Fibroblast of villous mesenchyme (primary cell): ENCODE measurements at regions not wholly inside any gene's neighbourhood (a gene's known extent, or its start where the extent isn't known, plus 50 kb on each side); places are given as distances from the start of the nearest gene placed in this dataset.
A peak's percentile ranks its signal among the peaks of the same experiment; 100 is the strongest.

ENCODE experiments used
- DNase-seq: peaks from one replicate; pipeline ENCODE4 v3.0.0-alpha.2; 2010; ENCODE audit warnings: low read depth
- H3K4me3 ChIP-seq: 2 replicates; pipeline ENCODE4 v1.5.1; 2011; ENCODE audit warnings: low read depth, mild to moderate bottlenecking, low read length
- TF ChIP-seq, protein P1 (sequence below): IDR thresholded peaks from 2 replicates; pipeline ENCODE4 v1.5.1; 2012; ENCODE audit warnings: low read depth, mild to moderate bottlenecking, low read length; ENCODE audit not compliant: insufficient read depth

DNA sequence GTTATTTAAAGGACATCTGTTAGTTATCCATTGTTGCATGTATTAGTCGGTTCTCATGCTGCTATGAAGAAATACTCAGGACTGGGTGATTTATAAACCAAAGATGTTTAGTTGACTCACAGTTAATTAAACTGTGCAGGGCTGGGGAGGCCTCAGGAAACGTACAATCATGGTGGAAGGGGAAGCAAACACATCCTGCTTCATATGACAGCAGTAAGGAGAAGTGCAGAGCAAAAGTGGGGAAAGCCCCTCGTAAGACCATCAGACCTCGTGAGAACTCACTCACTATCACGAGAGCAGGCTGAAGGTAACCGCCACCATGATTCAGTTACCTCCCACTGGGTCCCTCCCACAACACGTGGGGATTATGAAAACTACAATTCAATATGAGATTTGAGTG, 2064.1 kb downstream of the MAT2B start:
- H3K4me3 ChIP-seq = no peak overlapping the region
- no peak for DNase-seq
- TF ChIP-seq, protein P1, sequence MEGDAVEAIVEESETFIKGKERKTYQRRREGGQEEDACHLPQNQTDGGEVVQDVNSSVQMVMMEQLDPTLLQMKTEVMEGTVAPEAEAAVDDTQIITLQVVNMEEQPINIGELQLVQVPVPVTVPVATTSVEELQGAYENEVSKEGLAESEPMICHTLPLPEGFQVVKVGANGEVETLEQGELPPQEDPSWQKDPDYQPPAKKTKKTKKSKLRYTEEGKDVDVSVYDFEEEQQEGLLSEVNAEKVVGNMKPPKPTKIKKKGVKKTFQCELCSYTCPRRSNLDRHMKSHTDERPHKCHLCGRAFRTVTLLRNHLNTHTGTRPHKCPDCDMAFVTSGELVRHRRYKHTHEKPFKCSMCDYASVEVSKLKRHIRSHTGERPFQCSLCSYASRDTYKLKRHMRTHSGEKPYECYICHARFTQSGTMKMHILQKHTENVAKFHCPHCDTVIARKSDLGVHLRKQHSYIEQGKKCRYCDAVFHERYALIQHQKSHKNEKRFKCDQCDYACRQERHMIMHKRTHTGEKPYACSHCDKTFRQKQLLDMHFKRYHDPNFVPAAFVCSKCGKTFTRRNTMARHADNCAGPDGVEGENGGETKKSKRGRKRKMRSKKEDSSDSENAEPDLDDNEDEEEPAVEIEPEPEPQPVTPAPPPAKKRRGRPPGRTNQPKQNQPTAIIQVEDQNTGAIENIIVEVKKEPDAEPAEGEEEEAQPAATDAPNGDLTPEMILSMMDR = no peak

DNA sequence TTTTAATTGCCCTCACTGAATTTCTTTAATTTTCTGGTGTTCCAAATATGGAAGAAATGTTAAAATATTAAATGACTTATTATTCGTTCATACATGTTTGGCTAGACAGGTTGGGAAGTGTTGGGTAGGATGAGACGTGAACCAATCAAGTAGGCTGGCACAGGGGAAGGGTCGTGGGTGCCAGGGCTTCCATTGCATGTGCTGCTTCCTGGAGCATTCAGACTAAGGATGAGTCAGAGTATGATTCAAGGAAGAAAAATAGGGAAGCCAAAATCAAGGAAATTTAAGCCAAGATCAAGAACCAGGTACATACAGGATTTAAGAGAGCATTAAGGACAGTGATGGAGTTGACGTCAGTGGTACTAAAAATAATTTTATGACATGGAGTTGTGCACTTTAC, 2068.0 kb downstream of the MAT2B start:
- TF ChIP-seq, protein P1 = no peak
- H3K4me3 ChIP-seq = no peak overlapping the region
- no peak for DNase-seq

DNA sequence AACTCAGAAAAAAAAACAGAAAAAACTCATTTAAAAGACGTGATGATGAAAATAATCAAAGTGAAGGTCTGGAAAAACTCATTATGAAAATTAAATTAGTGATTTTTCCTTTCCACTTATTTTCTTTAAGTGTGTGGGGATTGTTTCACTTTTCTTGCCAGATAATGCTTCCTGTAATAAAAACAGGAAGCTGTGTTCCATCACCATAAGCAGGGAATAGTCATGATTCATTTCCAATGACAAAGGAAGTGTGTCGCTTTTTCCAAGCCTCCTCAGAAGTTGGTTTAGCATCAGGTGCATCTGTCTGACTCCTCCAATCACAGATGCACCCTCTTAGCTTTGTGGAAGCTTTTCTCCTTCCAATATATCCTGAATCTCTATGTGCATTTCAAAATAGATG, 2068.7 kb downstream of the MAT2B start:
- no peak overlapping the region for H3K4me3 ChIP-seq
- TF ChIP-seq, protein P1 = no peak
- no peak for DNase-seq

DNA sequence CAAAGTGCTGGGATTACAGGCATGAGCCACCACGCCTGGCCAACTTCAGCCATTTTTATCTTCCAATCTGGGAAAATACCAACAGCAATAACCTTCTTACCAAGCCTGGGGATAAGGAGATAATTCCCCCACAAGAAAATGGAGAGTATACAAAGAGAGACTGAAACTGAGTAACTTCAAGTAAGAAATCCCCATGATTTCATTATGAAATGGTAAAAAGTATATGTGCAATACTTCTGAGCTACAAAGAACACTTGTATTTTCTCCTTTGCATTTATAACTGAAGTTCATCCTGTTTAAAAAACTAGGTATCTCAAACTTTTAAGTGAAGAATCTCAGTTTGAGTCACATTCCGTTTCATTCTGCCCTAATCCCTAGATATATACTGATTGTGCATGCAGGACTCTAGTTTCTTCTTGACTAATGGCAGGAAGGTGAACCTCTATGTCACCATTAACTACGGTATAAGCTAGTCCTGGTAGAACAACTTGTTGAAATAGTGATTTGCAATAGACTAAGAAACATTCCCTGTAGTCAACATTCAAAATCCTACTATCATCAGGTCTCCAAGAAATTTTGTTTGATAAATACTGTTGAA, 2071.4 kb downstream of the MAT2B start:
- no peak for DNase-seq
- no peak overlapping the region for H3K4me3 ChIP-seq
- TF ChIP-seq, protein P1 = no peak

DNA sequence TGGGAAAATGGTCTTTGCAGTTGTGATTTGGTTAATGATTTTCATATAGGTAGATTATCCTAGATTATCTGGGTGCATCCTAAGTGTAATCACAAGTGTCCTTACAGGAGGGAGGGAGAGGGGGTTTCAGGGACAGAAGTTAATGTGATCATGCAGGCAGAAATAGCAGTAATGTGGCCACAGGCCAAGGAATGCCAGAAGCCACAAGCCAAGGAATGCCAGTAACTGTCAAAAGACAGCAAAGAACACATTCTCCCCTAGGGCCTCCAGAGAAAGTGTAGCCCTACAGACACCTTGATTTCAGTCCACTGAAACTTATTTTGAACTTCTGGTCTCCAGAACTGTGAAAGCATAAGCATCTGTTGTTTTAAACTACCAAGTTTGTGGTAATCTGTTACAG, 2074.5 kb downstream of the MAT2B start:
- DNase-seq = peak; percentile 8
- H3K4me3 ChIP-seq = no peak overlapping the region
- TF ChIP-seq, protein P1 = no peak

DNA sequence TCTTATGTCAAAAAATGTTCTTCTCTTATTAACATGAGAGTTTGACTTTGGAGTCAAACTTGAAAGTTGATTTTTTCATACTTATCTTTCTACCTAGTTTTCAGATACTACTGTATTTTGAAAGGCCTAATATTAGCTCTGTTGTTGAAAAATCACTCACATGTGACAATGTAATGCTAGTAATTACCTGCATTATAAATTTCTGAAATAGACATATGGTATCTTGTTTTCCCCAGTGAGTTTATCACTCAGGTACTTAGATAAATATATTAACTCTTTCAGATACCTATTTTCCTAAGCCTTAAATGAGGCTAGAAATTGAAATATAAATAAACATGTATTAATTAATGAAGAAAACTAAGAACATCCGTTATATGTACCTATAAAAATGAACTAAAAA, 2089.3 kb downstream of the MAT2B start:
- DNase-seq = no peak
- no peak overlapping the region for H3K4me3 ChIP-seq
- TF ChIP-seq, protein P1 = no peak

DNA sequence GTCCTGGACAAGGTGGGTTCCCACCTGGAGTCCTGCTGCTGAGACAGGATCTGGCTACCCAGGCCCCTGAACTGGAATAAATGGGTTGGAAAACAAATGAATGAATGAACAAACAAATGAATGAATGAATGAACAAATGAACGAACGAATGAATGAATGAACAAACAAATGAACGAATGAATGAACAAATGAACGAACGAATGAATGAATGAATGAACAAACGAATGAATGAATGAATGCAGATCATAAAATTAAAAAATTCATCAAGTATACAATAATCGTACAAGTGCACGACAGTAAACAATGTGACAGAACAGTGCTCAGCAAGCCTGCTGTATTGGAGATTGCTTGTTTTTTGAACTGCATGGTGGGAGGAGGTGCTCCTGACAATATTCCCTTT, 2097.1 kb downstream of the MAT2B start:
- H3K4me3 ChIP-seq = no peak overlapping the region
- no peak for DNase-seq
- TF ChIP-seq, protein P1 = no peak
